ENCODE measurements at regions not wholly inside any gene's neighbourhood (a gene's known extent, or its start where the extent isn't known, plus 50 kb on each side); places are given as distances from the start of the nearest gene placed in this dataset.

- DNase-seq (ENCODE audit: low spot score): no peak
These were observed 179.1 kb downstream of the RSL24D1 start for GRCh38 chr15:55017635-55018034.

GRCh38 chr15:55016225-55016624 is 180.5 kb downstream of the RSL24D1 start:
- DNase-seq (ENCODE audit: low spot score): no peak

GRCh38 chr15:55015093-55015445 is 181.7 kb downstream of the RSL24D1 start:
- no peak for DNase-seq (ENCODE audit: low spot score)

DNA sequence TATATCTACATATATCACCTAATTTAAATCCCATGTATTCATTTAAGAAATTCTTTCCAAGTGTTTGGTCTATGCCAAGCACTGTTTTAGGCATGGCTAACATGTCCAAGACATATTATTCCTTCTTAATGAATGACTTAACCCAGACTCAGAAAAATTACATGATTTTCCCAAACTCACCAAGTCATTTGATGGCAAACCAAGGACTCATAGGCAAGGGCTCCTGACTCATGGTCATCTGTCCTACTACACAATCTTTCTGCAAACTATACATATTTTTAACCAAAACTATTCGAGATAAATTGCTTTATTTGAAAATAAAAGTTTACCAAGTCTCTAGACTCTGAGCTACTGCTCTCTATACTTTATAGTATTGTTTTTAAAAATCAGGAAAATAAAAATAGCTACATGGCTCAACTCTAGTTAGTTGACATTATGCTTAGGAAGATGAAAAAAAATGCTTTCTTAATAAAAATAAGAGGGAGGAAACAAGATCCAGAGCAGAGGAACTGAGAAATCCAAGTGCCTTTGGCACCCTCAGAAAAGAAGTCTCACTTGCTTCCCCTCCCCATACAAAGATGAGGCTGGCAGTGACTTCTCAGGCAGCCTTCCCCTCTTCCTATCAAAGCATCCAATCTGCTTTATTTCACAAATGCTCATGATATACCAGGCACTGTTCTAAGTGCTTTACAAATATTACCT is 182.2 kb downstream of the RSL24D1 start:
- no peak for DNase-seq (ENCODE audit: low spot score)

DNA sequence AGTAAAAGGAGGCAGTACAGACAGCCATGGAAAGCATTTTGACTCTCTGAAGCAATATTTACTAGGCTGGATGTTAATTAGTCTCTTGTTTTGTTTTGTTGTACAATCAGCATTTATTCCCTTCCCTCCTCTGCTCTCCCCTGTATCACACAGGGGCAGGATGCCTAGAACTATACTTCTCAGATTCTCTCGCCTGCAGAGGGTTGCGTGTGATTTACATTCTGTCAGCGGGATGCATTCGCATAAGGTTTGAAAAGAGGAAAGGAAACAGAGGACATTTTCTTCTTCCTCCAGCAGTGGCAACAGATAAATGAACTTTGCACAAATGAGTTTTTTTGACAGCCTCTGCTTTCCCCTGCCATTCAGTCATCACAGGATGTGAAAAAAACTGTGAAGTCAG is 188.3 kb downstream of the RSL24D1 start:
- DNase-seq (ENCODE audit: low spot score): no peak

GRCh38 chr15:55007561-55007960 is 189.2 kb downstream of the RSL24D1 start:
- DNase-seq (ENCODE audit: low spot score): no peak

DNA sequence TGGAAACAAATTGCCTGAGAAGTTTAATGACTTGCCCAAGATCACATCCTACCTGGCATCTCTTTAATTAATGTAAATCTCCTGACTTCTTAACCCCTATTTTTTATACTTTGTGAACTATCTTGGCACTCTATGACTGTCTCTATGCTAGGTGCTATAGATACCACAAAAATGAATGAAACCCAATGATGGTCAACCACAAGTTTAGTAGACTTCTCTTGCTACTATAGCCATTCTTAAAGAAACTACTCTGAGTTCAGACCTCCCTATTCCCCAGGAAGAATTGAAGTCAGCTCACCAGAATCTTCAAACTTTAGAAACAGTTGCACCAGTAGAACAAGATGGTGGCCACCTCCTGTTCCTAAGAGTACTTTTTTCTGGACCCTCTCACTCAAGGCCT is 191.1 kb downstream of the RSL24D1 start:
- DNase-seq (ENCODE audit: low spot score): no peak

GRCh38 chr15:55003965-55004873 is 192.5 kb downstream of the RSL24D1 start:
- DNase-seq (ENCODE audit: low spot score): no peak

DNA sequence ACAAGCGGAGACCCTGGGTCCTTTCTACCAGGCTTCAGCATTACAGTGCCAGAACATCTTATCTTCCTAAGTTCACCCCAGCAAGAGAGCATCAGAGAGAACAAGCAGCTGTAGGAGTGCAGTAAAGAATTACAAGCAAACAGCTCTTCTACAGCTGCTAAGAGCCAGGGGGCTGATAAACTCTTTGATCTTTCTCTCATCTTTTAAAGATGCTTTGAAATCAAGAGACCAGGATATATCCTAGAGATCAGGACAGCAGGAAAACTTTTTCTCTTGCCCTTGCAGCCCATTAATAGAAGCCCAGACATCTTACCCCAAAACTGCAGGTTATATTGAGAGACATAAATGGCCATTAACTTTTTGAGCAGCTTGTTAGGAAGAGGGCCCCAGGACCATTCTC is 198.1 kb downstream of the RSL24D1 start:
- DNase-seq (ENCODE audit: low spot score): no peak

- no peak for DNase-seq (ENCODE audit: low spot score)
These were observed 205.9 kb downstream of the RSL24D1 start for GRCh38 chr15:54990793-54991192.

DNA sequence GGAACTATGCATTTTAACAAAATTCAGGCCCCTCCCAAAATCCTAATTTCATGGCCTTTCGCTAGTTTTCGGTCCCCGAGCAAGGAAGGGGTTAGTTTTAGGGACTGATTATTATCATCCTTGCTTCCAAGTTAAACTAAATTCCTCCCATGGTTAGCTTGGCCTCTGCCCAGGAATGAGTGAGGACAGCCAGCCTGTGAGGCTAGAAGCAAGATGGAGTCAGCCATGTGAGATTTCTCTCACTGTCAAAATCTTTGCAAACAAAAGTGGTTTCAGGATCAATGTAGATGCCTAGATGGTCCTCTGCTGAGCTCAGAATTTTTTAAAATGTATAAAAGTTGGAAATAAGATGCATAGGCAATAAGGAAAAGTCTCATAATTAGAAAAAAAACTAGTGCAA is 208.9 kb downstream of the RSL24D1 start:
- DNase-seq (ENCODE audit: low spot score): no peak

- DNase-seq (ENCODE audit: low spot score): no peak
These were observed 216.8 kb downstream of the RSL24D1 start for GRCh38 chr15:54979964-54980363.

DNA sequence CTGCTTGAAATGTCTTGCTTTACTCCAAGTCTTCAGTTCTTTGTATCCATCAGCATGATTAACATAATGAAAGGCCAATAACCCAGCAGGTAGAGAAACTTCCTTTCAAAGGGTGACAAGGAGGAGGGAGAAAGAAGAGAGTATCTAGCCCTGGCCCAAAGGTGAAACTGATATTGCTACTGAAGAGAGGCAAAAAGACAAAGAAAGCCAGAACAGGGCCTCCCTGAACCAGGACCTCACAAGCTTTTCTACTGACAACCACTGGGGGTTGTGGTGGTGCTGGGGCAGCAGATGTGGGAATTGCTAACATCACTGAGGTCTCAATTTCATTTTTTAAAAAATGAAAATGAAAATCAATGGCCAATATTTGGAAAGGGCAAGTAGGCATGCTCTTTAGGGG is 234.1 kb downstream of the RSL24D1 start:
- DNase-seq (ENCODE audit: low spot score): no peak

DNA sequence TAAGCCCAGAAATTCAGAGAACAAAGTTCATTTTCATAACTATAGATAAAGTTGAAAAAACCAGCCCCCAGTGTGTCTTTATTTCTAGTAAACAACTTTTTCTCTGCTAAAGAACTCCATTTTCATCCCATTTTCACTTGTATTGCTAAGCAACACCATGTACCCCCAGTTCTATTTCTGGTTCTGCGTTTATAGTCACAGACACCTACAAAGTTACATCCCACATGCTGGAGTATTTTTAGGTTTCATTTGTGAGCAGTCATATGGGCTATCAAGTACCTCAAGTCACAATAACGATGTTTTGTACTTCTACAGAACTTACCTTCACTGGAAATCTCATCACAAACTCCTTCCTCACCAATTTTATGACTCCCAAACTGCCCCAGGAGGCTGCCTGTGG is 236.5 kb downstream of the RSL24D1 start:
- no peak for DNase-seq (ENCODE audit: low spot score)

- no peak for DNase-seq (ENCODE audit: low spot score)
These were observed 255.3 kb downstream of the RSL24D1 start for GRCh38 chr15:54941417-54941816.

GRCh38 chr15:54917312-54917711 is 279.4 kb downstream of the RSL24D1 start:
- no peak for DNase-seq (ENCODE audit: low spot score)

- no peak for DNase-seq (ENCODE audit: low spot score)
These were observed 281.4 kb downstream of the RSL24D1 start for GRCh38 chr15:54915380-54915779.

- DNase-seq (ENCODE audit: low spot score): no peak
These were observed 312.4 kb downstream of the RSL24D1 start for GRCh38 chr15:54884312-54884711.

DNA sequence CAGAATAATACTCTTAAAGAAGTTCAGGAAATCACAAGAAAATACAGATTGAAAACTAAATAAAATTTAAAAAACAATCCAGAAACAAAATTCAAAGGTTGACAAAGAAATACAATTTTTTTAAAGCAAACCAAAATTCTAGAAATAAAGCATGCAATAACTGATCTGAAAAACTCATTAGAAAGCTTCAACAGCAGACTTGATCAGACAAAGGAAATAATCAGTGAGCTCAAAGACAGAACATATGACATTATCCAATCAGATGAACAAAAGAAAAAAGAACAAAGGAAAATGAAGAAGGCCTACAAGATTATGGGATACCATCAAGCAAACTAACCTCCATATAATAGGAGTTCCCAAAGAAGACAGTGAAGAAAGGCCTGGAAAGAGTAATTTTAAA is 336.8 kb downstream of the RSL24D1 start:
- DNase-seq (ENCODE audit: low spot score): no peak

DNA sequence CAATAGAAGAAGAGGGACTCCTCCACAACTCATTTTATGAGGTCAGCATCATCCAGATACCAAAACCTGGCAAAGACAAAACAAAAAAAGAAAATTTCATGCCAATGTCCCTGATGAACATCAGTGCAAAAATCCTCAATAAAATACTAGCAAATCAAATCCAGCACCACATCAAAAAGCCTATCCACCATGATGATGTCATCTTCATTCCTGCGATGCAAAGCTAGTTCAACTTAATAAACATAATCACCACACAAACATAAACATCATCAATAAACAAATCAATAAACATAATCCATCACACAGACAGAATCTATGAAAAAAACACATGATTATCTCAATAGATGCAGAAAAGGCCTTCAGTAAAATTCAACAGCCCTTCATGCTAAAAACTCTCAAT is 342.1 kb downstream of the RSL24D1 start:
- no peak for DNase-seq (ENCODE audit: low spot score)

DNA sequence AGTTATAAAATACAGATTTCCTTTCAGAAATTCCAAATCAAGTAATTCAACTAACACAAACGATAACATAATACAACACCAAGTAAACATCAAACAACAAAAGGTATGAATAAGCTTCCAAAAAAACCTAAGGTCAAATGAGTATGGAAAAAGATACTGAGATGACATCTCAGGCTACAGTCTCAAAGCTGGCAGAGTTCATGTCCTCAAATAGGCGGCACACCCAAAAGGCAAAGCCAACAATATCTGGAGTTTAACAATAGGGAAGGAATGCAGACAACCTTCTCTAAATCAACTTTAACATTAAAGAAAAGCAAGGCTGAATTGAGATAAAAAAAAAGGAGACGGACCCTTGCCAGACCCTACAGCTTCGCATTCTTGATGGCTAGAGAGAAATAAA is 346.6 kb downstream of the RSL24D1 start:
- no peak for DNase-seq (ENCODE audit: low spot score)

GRCh38 chr15:54843006-54843405 is 353.7 kb downstream of the RSL24D1 start:
- DNase-seq (ENCODE audit: low spot score): no peak

DNA sequence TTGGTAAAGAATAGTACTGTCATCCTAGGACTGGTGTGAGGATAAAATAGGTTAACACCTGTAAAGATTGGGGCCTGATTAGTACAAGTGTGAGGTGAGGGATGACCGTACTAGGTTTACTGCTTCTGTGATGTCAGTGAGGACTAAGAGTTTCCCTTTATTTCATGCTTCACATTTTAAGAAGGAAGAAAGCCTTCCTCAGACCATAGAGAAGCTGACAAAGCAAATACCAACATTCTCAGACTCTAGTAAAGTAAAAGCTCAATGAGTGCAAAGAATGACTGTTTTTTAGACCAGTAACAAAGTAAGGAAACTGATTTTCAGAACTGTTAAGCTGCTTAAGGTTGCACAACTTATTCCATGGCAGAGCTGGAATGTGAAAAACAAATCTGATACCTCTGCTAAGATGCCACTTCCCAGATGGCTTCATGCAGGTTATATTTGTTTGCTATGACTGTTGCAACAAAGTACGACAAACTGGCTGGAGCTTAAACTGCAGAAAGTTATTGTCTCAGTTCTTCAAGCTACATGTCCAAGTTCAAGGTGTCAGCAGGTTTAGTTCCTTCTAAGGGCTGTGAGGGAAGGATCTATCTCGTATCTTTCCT is 354.9 kb downstream of the RSL24D1 start:
- no peak for DNase-seq (ENCODE audit: low spot score)

Measured in HuH-7 (cell line).